SKM-1 (cell line): ENCODE measurements at regions not wholly inside any gene's neighbourhood (a gene's known extent, or its start where the extent isn't known, plus 50 kb on each side); places are given as distances from the start of the nearest gene placed in this dataset.

ENCODE experiments used
- DNase-seq: peaks from one replicate; lab custom pipeline; 2025; ENCODE audit not compliant: unreplicated experiment; lab: John Stamatoyannopoulos, UW

DNA sequence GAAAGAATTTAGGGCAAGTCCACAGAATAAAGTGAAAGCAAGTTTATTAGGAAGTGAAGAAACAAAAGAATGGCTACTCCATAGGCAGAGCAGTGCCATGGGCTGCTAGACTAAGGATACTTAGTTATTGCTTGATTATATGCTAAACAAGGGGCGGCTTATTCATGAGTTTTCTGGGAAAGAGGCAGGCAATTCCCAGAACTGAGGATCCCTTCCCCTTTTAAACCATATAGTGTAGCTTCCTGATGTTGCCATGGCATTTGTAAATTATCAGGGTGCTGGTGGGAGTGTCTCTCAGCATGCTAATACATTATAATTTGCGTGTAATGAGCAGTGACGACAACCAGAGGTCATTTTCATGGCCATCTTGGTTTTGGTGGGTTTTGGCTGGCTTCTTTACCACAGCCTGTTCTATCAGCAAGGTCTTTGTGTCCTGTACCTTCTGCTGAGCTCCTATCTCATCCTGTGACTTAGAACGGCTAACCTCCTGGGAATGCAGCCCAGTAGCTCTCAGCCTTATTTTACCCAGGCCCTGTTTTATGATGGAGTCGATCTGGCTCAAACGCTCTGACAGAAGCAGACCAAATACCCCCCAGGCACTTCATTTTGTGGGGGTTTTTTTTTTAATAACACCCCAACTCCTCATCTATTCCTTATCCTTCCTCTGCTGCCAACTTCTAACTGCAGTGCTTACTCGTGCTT, 103.0 kb upstream of the RARB start:
- DNase-seq: no peak

DNA sequence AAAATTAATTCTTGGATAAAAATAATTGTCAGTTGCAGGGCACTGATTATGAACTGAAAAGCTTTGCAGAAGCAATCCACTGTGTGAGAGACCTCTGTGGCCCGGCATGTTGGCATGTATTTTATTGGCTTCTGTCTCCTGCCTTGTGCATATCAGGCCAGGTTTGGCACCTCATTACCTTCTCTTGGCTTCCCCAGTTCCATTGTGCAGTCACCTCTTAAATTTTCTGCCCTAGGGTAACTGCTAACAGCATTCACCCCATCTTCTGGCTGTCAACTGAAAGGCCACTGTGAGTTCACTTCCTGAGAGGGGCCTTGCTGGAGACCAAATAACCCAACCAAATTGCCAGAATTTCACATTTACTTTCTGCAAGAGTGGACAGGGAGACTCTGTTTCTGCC, 92.7 kb upstream of the RARB start:
- no peak for DNase-seq

DNA sequence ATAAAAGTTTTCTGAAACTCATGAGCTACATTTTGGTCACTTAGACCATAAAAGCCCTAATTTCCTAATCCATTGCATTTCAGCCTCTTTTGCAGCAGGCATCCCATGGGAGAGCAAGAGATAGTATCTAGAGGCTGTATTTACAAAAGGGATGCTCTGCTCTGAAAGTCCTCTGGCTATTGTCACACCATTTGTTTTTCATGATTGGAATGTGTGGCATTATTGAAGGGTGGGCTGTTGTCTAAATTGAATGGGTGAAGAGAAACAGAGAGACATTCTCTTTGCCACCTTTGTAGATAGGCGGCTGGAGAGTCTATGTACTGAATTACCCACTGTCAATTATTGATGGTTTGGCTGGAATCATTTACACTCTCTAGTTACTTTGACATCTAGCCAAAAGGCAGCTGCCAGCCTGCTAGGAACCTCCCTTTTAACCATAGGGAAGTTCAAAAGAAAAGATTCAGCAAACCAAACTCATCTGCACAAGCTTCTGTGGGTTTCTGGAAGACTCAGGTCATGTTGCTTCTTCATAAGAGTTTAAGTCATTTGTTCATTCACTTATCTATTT, 89.8 kb upstream of the RARB start:
- DNase-seq: no peak

DNA sequence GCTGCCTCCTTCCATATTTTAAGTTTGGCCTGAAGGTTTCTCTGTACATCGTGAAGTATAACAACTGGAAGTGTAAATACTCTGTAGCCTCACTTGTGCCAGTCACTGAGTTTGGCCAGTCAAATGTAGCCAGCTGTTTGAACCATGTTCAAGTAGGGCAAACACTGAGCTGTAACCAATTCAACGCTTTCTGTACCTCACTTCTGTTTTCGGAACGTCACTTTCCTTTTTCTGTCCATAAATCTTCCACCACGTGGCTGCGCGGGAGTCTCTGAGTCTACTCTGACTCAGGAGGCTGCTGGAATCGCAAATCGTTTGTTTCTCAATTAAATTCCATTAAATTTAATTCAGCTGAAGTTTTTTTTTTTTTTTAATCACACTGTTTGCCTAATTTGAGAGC, 88.8 kb upstream of the RARB start:
- DNase-seq: no peak

DNA sequence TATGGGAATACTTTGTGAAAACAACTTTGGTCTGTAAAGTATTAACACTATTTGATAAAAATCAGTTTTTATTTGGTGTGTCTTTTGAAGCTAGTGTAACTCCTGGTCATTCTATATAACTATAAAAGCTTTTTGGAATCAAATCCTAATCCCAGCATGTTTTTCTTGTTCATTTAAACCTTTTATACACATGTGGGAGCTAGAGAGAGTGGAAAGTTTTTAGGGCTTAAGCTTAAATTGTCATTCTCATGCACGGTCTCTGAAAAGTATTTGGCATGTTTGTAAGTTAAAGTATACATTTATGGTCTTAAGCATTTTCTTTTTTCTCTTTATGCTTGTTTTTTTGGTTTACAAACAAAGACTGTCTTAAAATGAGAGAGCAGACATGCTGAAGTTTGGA, 83.4 kb upstream of the RARB start:
- DNase-seq: no peak

DNA sequence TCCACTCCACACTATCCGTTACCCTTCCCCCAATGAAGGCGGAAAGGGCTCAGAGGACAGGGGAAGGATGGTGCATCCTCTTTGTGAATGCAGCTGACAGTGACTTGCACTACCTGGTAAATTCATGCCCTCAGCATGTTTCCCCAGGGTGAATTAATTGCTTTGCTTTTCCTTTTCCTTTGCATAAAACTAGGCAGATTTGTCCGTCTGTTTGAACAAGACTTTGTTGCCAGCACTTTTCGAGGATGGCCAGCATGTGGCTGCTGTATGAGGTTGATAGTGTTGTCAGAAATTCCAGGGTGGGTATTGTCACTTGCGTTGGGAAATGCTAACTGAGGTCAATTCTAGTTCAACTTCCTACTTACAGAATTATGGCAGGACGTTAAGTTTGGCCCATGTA, 79.0 kb upstream of the RARB start:
- no peak for DNase-seq

DNA sequence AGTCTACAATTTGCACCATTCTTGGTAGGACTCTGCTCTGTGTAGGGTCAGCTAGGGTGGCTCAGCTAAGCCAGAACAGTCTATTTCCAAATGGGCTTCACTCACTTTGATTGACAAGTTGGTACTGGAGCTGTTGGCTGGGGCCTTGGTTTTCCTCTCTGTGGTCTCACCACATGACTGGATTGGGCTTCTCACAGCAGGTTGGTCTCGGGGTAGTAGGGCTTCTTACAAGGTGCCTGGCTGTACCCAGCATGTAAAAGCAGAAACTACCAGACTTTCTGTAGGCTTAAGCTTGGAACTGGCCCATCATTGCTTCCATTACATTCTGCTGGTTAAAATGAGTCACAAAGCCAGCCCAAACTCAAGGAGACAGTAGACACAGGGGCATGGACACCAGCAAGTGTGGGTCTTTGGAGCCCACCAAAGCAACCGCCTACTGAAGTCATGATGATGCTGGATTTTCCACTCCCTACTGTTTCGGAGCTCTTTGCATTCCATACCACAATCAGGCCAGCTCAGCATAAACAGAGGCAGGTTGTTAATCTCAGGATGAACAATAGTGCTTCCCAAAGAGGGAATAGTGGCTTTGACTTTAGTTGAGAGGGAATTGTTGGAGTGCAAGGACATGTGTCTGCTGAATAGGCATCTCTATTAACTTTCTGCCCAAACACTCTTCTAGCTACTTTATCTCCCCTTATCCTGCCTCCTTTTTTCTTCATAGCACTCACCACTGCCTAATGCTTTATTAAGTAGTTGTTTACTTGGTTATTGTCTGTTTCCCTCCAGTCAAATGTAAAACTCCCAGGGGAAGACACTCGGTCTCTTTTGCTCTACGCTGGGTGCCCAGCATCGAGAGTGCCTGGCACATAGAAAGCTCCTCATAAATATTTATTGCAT, 78.0 kb upstream of the RARB start:
- DNase-seq: no peak

DNA sequence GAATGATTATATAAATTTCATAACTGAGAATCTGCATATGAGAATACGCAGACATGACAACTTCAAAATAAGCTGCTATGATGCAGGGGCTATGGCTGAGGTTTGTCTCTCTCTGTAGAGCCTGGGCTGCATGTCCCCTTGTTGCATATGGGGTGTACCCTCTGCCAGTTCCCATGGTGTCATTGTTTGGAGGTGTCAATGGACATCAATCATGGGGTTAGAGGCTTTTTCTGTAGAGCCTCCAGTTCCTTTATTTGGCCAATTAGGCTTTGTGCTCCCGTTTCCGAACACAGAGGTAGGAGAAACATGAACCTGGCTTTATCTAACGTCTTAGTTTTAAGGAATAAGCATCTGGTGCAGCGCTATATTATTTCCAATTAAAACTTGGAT, 77.3 kb upstream of the RARB start:
- no peak for DNase-seq

DNA sequence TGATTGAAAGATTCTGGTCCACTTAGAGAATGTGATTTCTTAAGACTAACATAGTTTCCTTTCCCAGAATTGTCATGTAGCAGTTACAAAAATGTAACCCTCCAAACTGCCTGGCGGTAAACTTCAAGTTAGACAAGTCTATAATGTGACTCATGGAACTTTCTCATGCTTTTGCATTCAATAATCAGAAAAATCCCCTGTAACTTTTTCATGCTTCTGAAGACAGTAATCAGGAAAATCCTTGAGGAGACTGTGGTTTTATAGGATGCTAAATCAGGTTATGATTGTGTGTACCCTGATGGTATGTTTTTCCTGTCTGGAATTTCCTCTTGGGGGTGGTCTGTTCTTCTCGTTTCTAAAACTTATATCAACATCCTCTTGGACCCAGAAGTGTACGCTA, 74.0 kb upstream of the RARB start:
- no peak for DNase-seq

DNA sequence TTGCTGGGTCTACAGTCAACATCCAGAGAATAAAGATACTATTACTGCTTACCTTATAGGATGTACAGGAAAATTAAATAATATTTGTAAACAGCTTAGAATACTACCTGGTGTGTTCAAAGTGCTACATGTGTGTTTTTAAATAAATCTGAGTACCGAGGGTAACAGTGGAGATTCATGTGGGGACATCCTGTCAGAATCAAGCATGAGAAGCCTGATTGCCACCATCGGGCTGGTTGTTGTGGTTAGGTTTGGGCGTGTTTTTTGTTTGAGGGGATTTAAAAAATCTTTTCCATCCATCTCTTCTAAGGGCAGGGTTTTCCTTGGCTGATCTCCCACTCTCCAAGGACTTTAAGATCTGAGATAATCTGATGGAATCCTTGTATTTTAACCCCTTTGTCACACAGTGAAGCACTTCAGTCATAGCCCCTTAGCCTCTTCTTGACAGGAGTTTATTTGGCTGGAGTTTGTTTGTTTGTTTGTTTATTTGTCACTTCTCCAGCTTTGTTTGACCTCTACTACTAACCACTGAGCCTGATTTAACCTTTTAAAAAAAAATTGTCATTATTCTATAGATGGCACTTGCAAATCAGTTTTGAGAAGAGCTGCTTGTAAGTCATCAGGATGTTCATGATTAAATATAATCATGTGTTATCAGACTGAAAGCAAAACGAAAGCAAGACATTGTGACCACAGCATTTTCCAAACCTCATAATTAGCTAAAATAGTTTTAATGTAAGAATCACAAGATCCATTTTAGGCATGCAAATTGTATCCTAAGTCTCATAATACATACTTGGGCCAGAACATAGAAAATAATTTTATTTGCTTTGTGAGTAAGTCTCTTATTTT, 72.8 kb upstream of the RARB start:
- DNase-seq: no peak

DNA sequence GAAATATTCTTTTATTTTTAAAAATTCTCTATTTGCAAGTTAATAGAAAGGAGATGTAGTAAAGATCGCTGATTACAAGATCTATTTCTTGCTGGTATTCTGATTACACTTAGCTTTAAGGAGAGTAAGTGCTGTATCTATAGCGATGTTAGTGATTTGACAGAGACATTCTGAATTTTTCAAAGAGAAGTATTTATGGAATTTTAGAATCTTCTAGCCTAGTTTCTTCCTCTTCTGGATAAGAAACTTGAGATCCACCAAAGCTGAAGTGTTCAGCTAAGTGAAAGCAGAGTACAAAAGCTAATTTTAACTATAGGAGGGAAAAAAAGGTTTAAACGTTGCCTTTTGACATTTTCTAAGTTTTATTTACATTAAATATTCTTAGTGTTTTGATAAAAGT, 72.1 kb upstream of the RARB start:
- no peak for DNase-seq

DNA sequence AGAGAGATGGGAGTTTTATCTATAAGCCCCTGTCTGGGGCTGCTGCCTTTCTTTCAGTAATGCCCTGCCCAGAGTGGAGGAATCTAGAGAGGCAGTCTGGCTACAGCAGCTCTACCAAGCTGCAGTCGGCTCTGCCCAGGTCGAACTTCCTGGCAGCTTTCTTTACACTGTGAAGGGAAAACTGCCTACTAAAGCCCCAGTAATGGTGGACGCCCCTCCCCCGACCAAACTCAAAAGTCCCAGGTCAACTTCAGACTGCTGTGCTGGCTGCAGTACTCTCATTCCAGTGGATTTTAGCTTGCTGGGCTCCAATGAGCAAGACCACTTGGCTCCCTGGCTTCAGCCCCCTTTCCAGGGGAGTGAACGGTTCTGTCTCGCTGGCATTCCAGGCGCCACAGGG, 65.9 kb upstream of the RARB start:
- no peak for DNase-seq

DNA sequence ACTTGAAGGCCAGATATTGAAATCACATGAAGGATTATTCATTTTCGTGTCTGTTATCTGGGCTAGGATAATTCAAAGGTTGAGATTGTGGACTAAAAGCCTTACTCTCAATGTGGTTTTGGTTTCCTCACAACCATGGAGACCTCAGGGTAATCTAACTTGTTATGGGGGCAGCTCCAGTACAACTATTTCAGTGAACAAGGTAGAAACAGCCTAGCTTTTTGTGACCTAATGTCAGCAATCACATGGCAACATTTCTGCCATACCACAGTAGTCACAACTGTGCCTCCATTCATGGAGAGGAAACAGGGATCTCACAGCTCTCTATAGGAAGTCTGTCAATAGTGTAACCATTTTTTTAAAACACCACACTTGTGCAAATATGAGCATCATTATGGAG, 62.4 kb upstream of the RARB start:
- DNase-seq: no peak

DNA sequence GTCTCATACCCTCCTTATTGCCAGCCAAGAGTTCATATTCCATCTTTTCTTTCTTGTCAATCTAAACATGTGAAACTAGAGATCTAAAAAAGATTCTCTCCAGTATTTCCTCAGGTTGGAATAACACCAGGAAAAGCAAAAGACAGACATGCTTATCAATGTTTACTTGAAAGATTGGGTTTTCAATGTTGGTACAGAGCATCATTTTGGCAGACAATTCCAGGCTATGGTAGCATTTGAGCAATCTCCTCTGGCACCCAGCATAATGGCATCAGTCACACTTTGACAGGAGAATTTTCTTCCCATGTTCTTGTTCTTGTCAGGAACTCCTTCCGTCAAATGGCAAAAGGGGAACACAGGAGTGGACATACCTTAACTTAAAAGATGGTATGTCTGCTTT, 61.0 kb upstream of the RARB start:
- no peak for DNase-seq

DNA sequence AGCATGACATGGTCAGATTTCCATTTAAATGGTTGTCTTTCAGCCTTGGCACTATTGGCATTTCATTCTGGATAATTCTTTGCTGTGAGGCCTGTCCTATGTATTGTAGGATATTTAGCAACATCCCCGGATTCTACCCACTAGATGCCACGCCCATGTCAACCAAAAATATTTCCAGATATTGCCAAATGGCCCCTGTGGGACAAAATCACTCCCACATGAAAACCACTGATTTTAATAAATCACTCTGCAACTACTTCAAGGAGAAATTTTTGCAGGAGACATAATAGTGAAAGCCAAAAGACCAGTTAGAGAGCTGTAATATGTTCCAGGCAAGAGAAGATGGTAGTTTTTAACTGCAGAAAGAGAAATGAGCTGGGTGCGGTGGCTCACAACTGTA, 55.9 kb upstream of the RARB start:
- DNase-seq: no peak

DNA sequence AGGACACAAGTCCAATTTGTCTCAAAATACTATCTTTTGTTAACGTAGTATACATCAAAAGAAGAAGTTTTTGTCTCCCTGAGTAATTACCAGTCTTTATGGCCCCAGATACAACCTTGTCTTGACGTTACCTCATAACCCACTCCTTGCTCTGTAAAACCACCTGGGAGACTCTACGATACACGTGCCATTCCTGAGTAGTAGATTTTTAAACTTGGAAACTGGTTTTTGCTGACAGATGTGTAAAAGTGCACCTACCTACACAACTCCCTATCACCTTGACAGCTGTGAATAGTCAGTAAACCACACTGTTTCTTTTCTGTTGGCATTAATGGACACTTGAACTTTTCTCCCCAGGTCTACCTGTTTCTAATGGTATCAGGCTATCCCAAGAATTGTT, 51.7 kb upstream of the RARB start:
- DNase-seq: no peak

DNA sequence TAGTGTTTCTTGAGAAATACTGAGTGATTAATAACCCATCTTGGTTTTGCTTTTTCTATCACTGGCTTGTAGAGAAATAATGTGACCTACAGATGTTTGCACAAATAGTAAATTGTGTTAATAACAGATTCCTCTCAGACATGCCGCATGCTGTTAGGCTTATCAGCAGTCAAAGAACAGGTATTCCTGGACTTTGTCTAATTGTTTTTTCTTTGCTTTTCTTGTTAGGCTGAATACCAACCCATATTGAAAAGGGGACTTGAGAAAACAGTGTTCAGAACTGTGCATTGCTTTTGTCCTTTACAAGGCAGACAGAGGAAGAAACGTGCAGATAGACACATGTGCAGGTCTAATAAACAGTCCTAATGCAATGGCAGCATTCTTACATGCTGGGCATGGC, 51.0 kb upstream of the RARB start:
- no peak for DNase-seq
